OCI-LY3 (cell line): ENCODE measurements at regions not wholly inside any gene's neighbourhood (a gene's known extent, or its start where the extent isn't known, plus 50 kb on each side); places are given as distances from the start of the nearest gene placed in this dataset.

ENCODE experiments used
- EZH2phosphoT487 ChIP-seq: fragments of 200-600 bp; shearing (Covaris generic); IDR thresholded peaks from 2 replicates; pipeline ENCODE4 v1.6.1; 2018; ENCODE audit warnings: antibody characterized with exemption, mixed run types, low read depth
- TF ChIP-seq, protein P1 (sequence below): fragments of 200-600, 300-600 bp; sonication (generic); IDR thresholded peaks from 2 replicates; pipeline ENCODE4 v1.5.1; 2014; ENCODE audit warnings: antibody characterized with exemption, low read length, low read depth

DNA sequence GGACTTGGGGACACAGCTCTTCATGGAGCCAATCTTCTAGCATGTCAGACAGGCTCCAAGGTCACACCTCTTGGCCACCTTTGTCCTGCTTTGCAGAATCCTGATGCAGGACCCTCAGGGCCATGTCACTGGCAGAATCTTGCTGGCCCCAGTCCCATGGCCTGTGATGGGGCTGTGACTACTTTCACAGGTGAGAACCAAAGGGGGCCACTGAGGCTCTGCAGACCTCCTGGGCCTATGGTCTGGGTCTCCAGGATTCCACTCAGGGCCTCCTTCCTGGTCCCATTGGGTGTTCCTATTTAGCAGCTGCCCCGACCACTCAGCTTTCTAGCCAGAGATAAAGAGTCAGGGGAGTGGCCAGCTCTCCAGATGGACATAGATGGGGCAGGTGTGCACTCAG is 238.7 kb downstream of the MATN1 start:
- TF ChIP-seq, protein P1, sequence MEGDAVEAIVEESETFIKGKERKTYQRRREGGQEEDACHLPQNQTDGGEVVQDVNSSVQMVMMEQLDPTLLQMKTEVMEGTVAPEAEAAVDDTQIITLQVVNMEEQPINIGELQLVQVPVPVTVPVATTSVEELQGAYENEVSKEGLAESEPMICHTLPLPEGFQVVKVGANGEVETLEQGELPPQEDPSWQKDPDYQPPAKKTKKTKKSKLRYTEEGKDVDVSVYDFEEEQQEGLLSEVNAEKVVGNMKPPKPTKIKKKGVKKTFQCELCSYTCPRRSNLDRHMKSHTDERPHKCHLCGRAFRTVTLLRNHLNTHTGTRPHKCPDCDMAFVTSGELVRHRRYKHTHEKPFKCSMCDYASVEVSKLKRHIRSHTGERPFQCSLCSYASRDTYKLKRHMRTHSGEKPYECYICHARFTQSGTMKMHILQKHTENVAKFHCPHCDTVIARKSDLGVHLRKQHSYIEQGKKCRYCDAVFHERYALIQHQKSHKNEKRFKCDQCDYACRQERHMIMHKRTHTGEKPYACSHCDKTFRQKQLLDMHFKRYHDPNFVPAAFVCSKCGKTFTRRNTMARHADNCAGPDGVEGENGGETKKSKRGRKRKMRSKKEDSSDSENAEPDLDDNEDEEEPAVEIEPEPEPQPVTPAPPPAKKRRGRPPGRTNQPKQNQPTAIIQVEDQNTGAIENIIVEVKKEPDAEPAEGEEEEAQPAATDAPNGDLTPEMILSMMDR = no peak
- TF ChIP-seq EZH2phosphoT487 = no peak
